ENCODE measurements at regions not wholly inside any gene's neighbourhood (a gene's known extent, or its start where the extent isn't known, plus 50 kb on each side); places are given as distances from the start of the nearest gene placed in this dataset.
"Not testable (repeated sequence)": the region's sequence is repeated elsewhere in the genome, so short reads cannot be mapped to it uniquely, and the experiment has no call there.

DNA sequence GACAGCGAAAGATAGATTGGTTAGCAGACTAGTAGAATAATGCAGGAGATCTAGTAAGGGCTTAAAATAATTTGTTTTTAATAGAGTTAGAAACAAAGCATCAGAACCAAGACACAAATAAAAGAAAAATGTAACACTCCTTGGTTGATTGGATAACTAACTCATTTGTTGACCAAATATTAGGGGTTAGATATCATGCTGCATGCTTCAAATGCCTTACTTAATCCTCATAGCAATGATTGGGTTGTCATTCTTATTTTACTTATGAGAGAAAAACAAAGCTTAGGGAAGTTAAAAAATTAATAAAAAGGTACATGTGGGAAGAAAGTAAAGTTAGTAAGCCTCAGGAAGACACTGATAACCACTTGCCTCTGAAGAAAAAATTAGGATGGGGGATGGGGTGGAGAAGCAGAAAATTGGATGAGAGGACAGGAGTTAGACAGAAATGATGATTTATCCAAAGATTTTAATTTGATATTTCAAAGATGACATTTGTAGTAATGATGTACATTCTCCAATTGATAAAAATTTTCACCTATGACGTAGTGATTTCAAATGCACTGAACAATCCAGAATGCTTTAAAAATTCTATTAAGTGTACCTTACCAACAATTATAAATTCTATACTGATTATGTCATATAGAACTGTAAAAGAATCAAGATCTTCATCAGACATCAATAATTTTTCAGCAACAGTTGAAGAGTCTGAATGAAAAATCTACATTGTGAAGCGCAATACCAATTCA, 374.7 kb downstream of the COL11A1 start:
- no peaks in the 10 kb centered on the region for H3K36me3 Mint-ChIP-seq
- no peak overlapping the region for H3K4me3 Mint-ChIP-seq
- DNase-seq = no peak
- H3K4me1 Mint-ChIP-seq = no peaks in the 10 kb centered on the region
- H3K9me3 Mint-ChIP-seq = peaks cover 2 to 15% (median 9%) of the 10 kb centered on the region in 6 donors
- peaks cover 0 to 2% (median 0%) of the 10 kb centered on the region in 3 donors for H3K27me3 Mint-ChIP-seq (ENCODE audit: low read depth in 3 of 3)
- no peak overlapping the region for H3K27ac Mint-ChIP-seq

DNA sequence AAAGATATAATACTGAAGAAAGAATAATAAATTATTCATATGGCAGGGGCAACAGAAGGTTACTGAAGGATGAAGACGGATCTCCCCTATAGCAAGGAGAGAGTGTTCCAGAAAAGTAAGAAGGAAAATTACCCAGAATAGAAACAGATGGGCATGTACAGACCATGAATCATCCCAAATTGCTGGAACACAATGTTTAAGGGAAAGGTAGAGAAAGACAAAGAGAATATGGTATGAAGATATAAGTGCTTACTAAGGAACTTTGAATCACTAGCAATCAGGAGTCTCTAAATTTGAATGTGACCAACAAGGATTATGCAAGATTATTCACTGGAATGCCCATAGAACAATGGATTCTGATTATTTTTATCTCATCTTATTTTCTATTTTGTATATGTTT, 375.4 kb downstream of the COL11A1 start:
- no peak for DNase-seq
- H3K27ac Mint-ChIP-seq = no peak overlapping the region
- peaks cover 0 to 2% (median 0%) of the 10 kb centered on the region in 3 donors for H3K27me3 Mint-ChIP-seq (ENCODE audit: low read depth in 3 of 3)
- no peak overlapping the region for H3K4me3 Mint-ChIP-seq
- H3K4me1 Mint-ChIP-seq = no peaks in the 10 kb centered on the region
- H3K36me3 Mint-ChIP-seq = no peaks in the 10 kb centered on the region
- H3K9me3 Mint-ChIP-seq = peaks cover 2 to 20% (median 9%) of the 10 kb centered on the region in 6 donors

DNA sequence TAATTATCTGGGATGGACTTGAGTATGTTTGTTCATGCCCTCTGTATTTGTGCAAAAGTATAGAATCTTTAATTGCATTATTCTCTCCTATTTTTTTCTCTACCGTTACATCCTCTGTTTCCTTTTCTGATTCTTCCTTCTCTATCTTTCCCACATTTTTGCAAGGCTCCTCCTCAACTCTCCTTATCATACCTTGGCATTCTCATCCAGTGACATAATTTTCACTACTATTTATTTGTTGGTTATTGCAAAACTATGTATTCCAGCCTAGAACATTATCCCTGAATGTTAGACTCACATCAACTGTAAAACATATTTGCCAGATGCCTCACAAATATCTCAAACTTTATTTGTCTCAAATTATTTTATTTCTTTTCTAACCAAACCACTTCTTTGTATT, 381.9 kb downstream of the COL11A1 start:
- no peaks in the 10 kb centered on the region for H3K36me3 Mint-ChIP-seq
- H3K4me1 Mint-ChIP-seq = no peaks in the 10 kb centered on the region
- H3K9me3 Mint-ChIP-seq = peaks cover 0 to 24% (median 12%) of the 10 kb centered on the region in 6 donors
- no peak overlapping the region for H3K27ac Mint-ChIP-seq
- H3K4me3 Mint-ChIP-seq = no peak overlapping the region
- DNase-seq = no peak
- H3K27me3 Mint-ChIP-seq (ENCODE audit: low read depth in 3 of 3) = peaks cover 0 to 4% (median 3%) of the 10 kb centered on the region in 3 donors

DNA sequence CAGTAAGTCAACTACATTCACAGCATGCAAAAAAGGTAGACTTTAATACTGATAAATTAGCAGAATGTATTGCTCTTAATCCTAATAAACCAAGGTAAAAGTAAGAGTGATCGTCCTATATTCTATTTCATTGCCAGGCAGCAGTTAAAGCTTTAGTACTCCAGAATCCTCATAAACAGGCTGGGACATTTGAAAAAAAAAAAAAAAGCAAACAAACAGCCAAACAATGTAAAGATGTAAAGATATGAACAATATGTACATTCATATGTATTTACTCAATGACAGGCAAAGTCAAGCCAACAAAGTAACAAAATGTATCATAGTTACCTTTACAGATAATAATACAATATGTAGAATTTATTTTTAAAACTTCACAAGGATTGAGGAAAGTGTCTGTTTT, 383.6 kb downstream of the COL11A1 start:
- Mint-ChIP-seq H3K4me3 (no peak overlapping the region), H3K4me1 (no peaks in the 10 kb centered on the region), H3K9me3 (peaks cover 0 to 16% (median 9%) of the 10 kb centered on the region in 6 donors), H3K27me3 (ENCODE audit: low read depth in 3 of 3) (peaks cover 0 to 3% (median 2%) of the 10 kb centered on the region in 3 donors), H3K36me3 (no peaks in the 10 kb centered on the region), H3K27ac (no peak overlapping the region)
- DNase-seq = no peak

DNA sequence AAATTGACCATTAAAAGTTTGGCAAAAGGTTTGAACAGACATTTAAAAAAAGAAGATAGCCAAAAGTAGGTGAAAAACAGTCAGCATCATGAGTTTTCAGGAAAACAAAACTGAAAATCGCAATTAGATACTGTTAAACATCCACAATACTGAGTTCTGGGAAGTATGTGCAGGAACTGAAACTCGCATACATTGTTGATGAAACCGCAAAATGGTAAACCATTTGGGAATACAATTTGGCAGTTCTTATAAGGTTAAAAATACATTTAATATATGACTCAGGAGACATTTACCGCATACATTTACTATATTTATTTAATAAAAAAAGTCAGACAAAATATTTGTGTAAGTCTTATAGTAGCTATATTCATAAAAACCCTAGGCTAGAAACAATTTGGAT, 393.2 kb downstream of the COL11A1 start:
- Mint-ChIP-seq H3K27ac (no peak overlapping the region), H3K9me3 (peaks cover 2 to 17% (median 7%) of the 10 kb centered on the region in 6 donors), H3K36me3 (no peaks in the 10 kb centered on the region), H3K4me3 (no peak overlapping the region), H3K4me1 (no peaks in the 10 kb centered on the region), H3K27me3 (ENCODE audit: low read depth in 3 of 3) (no peaks in the 10 kb centered on the region)
- no peak for DNase-seq

DNA sequence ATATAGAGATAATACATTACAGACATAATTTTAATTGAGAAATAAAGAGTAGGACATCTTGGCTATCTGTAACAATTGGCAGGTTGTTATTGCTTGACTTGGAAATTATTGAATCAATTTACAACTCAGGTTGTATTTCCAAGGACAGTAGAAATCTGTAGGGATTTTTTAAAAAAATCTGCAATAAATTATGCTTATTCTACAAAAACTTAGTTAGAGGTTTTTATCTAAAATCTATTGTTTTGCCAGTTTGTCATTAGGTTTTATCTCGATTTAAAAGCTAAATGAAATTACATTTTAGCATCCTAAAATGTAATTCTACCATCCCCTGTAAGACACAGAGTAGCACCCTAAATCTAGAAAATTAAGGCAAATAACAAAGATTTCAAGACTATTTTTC, 408.8 kb downstream of the COL11A1 start:
- no peaks in the 10 kb centered on the region for H3K27me3 Mint-ChIP-seq (ENCODE audit: low read depth in 3 of 3)
- no peak overlapping the region for H3K27ac Mint-ChIP-seq

DNA sequence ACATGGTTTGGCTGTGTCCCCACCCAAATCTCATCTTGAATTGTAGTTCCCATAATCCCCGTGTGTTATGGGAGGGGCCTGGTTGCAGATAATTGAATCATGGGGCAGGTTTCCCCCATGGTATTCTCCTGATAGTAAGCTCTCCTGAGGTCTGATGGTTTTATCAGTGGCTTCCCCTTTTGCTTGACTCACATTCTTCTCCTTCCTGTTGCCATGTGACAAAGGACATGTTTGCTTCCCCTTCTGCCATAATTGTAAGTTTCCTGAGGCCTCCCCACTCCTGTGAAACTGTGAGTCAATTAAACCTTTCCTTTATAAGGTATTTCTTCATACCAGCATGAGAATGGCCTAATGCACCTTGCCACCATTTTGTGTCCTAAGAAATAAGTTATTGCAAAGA, 415.0 kb downstream of the COL11A1 start:
- H3K9me3 Mint-ChIP-seq = peaks cover 2 to 27% (median 15%) of the 10 kb centered on the region in 6 donors
- no peak overlapping the region for H3K27ac Mint-ChIP-seq
- no peak for DNase-seq
- H3K27me3 Mint-ChIP-seq (ENCODE audit: low read depth in 3 of 3) = peaks cover 0 to 1% (median 0%) of the 10 kb centered on the region in 3 donors
- no peaks in the 10 kb centered on the region for H3K4me1 Mint-ChIP-seq
- no peaks in the 10 kb centered on the region for H3K36me3 Mint-ChIP-seq
- no peak overlapping the region for H3K4me3 Mint-ChIP-seq

More for the DNA sequence above, 408.8 kb downstream of the COL11A1 start:
- H3K4me1 Mint-ChIP-seq = no peaks in the 10 kb centered on the region
- peaks cover 2 to 25% (median 11%) of the 10 kb centered on the region in 6 donors for H3K9me3 Mint-ChIP-seq
- no peaks in the 10 kb centered on the region for H3K36me3 Mint-ChIP-seq
- H3K4me3 Mint-ChIP-seq = no peak overlapping the region
- DNase-seq = no peak

DNA sequence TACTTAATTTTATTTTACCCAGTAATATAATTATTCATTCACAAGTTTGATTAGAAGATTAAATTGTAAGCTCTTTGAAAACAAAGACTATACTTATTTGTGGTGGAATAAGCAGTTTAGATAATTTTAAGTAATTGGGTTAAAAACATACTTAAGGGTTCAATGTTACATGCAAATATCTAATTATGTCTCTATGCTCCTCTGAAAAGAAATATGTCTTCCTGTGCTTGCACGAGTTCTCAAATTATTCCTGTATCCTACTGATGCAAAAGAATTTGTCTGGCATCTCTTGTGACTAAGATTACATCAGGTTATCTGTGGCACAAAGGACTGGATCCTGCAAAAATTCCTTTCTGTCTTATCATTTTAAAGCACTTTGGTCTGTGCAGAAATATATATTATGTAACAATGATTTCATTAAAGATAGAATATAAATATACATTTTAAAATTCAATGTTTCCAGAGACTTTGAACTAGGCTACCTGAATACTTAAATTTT, 416.7 kb downstream of the COL11A1 start:
- Mint-ChIP-seq H3K27me3 (ENCODE audit: low read depth in 3 of 3) (peaks cover 0 to 1% (median 0%) of the 10 kb centered on the region in 3 donors), H3K4me3 (no peak overlapping the region), H3K36me3 (no peaks in the 10 kb centered on the region), H3K4me1 (no peaks in the 10 kb centered on the region), H3K9me3 (peaks cover 2 to 41% (median 23%) of the 10 kb centered on the region in 6 donors), H3K27ac (no peak overlapping the region)
- DNase-seq = no peak

DNA sequence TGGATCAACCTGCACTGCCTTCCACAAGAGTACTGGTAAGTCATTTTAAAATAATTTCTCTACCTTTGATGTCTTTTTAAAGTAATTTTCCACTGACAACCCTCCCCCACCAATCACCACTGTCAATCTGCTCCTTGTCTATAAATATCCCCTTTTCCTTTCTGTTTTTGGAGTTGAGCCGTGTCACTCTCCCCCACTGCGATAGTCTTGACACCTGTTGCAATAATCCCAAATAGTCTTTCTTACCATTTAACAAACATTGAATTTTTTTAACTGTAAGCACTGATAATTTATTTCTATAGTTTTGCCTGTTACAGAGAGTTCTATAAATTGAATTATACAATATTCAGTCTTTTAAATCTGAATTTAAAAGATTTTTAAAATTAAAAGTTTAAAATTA, 420.9 kb downstream of the COL11A1 start:
- Mint-ChIP-seq H3K27me3 (ENCODE audit: low read depth in 3 of 3) (peaks cover 0 to 4% (median 1%) of the 10 kb centered on the region in 3 donors), H3K9me3 (peaks cover 8 to 29% (median 20%) of the 10 kb centered on the region in 6 donors)

DNA sequence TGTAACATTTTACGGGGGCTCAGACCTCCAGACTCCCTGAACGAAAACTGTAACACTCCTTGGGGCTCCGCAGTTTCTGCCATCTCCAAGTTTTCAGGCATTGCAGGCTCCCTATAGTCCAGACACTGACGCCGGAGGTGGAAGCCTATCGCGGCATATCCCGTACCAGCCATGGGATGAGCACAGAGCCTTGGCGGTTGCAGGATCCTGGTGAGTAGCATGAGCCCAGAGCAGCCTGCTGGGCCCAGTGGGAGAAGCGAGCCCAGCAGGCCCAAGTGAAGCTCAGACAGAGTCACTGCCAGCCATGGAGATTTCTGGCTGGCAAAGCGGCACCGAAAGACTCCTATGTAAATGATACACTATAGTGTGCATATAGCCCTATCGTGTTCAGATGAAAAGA, 446.8 kb downstream of the COL11A1 start:
- H3K4me1 Mint-ChIP-seq = no peaks in the 10 kb centered on the region
- peaks cover 3 to 24% (median 9%) of the 10 kb centered on the region in 6 donors for H3K9me3 Mint-ChIP-seq
- DNase-seq = no peak
- H3K36me3 Mint-ChIP-seq = peaks cover 0 to 3% (median 0%) of the 10 kb centered on the region in 3 donors
- peaks cover 0 to 4% (median 0%) of the 10 kb centered on the region in 3 donors for H3K27me3 Mint-ChIP-seq (ENCODE audit: low read depth in 3 of 3)
- H3K4me3 Mint-ChIP-seq = no peak overlapping the region
- H3K27ac Mint-ChIP-seq = no peak overlapping the region

More for the DNA sequence above, 420.9 kb downstream of the COL11A1 start:
- Mint-ChIP-seq H3K36me3 (no peaks in the 10 kb centered on the region), H3K27ac (no peak overlapping the region), H3K4me3 (no peak overlapping the region), H3K4me1 (no peaks in the 10 kb centered on the region)
- DNase-seq = no peak

DNA sequence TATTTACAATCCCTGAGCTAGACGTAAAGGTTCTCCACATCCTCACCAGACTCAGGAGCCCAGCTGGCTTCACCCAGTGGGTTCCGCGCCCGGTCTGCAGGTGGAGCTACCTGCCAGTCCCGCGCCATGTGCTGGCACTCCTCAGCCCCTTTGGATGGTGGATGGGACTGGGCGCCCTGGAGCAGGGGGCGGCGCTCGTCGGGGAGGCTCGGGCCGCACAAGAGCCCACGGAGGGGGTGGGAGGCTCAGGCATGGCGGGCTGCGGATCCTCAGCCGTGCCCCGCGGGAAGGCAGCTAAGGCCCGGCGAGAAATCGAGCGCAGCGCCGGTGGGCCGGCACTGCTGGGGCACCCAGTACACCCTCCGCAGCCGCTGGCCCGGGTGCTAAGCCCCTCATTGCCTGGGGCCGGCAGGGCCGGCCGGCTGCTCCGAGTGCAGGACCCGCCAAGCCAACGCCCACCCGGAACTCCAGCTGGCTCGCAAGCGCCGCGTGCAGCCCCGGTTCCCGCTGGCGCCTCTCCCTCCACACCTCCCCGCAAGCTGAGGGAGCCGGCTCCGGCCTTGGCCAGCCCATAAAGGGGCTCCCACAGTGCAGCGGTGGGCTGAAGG, 448.3 kb downstream of the COL11A1 start:
- H3K4me1 Mint-ChIP-seq; H3K27me3 Mint-ChIP-seq (ENCODE audit: low read depth in 3 of 3); DNase-seq; H3K4me3 Mint-ChIP-seq; H3K36me3 Mint-ChIP-seq; H3K27ac Mint-ChIP-seq: not testable (repeated sequence)
- H3K9me3 Mint-ChIP-seq = peaks cover 3 to 19% (median 7%) of the 10 kb centered on the region in 6 donors

DNA sequence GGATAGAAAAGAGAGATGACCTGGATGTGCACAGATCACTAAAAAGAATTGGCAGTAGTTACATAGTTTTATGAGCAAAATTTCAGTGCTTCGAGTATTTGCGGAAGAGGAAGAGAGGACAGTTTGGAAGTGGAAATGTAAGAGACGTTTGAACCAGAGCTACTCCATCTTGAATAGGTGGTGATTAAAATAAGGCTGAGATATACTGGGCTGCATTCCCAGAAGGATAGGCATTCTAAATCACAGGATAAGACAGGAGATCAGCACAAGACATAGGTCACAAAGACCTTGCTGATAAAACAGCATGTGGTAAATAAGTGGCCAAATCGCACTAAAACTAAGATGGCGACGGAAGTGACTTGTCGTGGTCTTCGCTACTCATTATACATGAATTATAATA, 453.3 kb downstream of the COL11A1 start:
- Mint-ChIP-seq H3K27ac (no peak overlapping the region), H3K4me1 (no peaks in the 10 kb centered on the region), H3K36me3 (no peaks in the 10 kb centered on the region), H3K9me3 (peaks cover 4 to 26% (median 10%) of the 10 kb centered on the region in 6 donors), H3K4me3 (no peak overlapping the region), H3K27me3 (ENCODE audit: low read depth in 3 of 3) (peaks cover 0 to 2% (median 2%) of the 10 kb centered on the region in 3 donors)
- DNase-seq = no peak

DNA sequence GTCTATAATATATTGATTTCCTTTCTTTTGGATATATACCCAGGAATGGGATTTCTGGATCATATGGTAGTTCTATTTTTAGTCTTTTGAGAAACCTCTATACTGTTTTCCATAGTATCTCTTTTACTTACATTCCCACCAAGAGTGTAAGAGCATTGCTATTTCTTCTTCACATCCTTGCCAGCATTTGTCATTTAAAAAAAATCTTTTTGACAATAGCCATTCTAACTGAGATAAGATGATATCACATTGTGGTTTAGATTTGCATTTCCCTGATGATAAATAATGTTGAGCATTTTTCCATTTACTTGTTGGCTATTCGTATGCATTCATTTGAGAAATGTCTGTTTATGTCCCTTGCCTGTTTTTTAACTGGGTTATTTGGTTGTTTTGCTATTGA, 467.4 kb downstream of the COL11A1 start:
- Mint-ChIP-seq H3K27ac (no peak overlapping the region), H3K27me3 (ENCODE audit: low read depth in 3 of 3) (peaks cover 0 to 2% (median 0%) of the 10 kb centered on the region in 3 donors), H3K4me1 (no peaks in the 10 kb centered on the region), H3K4me3 (no peak overlapping the region), H3K36me3 (no peaks in the 10 kb centered on the region), H3K9me3 (peaks cover 8 to 19% (median 11%) of the 10 kb centered on the region in 6 donors)
- no peak for DNase-seq

DNA sequence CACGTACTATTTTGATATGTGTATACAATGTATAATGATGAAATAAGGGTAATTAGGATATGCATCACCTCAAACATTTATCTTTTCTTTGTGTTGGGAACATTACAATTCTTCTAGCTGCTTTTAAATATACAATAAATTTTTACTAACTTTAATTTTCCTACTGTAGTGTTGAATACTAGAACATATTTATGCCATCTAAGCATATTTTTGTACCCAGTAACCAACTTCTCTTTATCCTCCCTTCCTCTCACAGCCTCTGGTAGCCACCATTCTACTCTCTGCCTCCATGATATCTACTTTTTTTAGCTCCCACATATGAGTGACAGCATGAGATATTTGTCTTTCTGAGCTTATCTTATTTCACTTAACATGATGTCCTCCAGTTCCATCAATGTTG, 468.0 kb downstream of the COL11A1 start:
- H3K4me1 Mint-ChIP-seq = no peaks in the 10 kb centered on the region
- no peak for DNase-seq
- no peak overlapping the region for H3K27ac Mint-ChIP-seq
- peaks cover 8 to 16% (median 11%) of the 10 kb centered on the region in 6 donors for H3K9me3 Mint-ChIP-seq
- peaks cover 0 to 2% (median 0%) of the 10 kb centered on the region in 3 donors for H3K27me3 Mint-ChIP-seq (ENCODE audit: low read depth in 3 of 3)
- no peak overlapping the region for H3K4me3 Mint-ChIP-seq
- no peaks in the 10 kb centered on the region for H3K36me3 Mint-ChIP-seq

All from immature natural killer cell (primary cell).